ENCODE measurements at regions not wholly inside any gene's neighbourhood (a gene's known extent, or its start where the extent isn't known, plus 50 kb on each side); places are given as distances from the start of the nearest gene placed in this dataset.

DNA sequence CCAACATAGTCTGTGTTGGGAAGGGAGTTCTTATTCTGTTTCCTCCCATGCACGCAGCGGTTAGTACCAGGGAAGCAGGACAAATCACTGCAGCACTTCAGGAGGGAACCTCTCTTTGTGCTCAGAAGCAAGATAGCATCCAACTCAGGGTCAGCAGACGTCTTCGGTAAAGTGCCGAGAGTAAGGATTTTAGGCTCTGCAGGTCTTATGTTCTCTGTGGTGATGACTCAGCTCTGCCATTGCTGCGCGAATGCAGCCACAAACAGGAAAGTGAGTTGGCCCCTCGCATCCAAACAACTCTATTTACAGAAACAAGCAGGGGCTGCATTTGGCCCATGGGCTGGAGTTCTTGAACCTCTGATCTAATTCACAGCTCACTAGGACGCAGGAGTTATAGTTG is 122.1 kb upstream of the SPATA13 start:
- Histone ChIP-seq H3K36me3 (ENCODE audit: control insufficient read depth in 2 of 2, extremely low read depth in 1 of 2, insufficient read depth in 2 of 2, low read length in 2 of 2) (no peaks in the 10 kb centered on the region), H3K4me3 (ENCODE audit: control insufficient read depth in 2 of 3, extremely low read depth in 1 of 3, insufficient read depth in 2 of 3, low read depth in 1 of 3, low read length in 3 of 3) (no peak overlapping the region), H2AFZ (ENCODE audit: control insufficient read depth, low read length) (no peak overlapping the region), H3K9me1 (ENCODE audit: control insufficient read depth, extremely low read depth, insufficient read depth, low read length) (no peaks in the 10 kb centered on the region), H3K4me2 (ENCODE audit: control insufficient read depth, extremely low read depth, insufficient read depth, low read depth, low read length) (no peak overlapping the region), H3K4me1 (ENCODE audit: control insufficient read depth, extremely low read depth, insufficient read depth, low read length) (no peaks in the 10 kb centered on the region), H3K9me3 (ENCODE audit: control insufficient read depth, low read depth, low read length) (no peaks in the 10 kb centered on the region), H4K20me1 (ENCODE audit: control insufficient read depth, extremely low read depth, insufficient read depth, low read length) (no peaks in the 10 kb centered on the region), H3K9ac (ENCODE audit: control insufficient read depth, extremely low read depth, insufficient read depth, low read length) (no peak overlapping the region), H3K79me2 (ENCODE audit: control insufficient read depth, insufficient read depth, low read length) (no peaks in the 10 kb centered on the region), H3K27me3 (ENCODE audit: control insufficient read depth, extremely low read depth, insufficient read depth, low read length) (peaks cover 3% of the 10 kb centered on the region), H3K27ac (ENCODE audit: control insufficient read depth, insufficient read depth, low read length) (no peak overlapping the region)
- TF ChIP-seq, protein P1, sequence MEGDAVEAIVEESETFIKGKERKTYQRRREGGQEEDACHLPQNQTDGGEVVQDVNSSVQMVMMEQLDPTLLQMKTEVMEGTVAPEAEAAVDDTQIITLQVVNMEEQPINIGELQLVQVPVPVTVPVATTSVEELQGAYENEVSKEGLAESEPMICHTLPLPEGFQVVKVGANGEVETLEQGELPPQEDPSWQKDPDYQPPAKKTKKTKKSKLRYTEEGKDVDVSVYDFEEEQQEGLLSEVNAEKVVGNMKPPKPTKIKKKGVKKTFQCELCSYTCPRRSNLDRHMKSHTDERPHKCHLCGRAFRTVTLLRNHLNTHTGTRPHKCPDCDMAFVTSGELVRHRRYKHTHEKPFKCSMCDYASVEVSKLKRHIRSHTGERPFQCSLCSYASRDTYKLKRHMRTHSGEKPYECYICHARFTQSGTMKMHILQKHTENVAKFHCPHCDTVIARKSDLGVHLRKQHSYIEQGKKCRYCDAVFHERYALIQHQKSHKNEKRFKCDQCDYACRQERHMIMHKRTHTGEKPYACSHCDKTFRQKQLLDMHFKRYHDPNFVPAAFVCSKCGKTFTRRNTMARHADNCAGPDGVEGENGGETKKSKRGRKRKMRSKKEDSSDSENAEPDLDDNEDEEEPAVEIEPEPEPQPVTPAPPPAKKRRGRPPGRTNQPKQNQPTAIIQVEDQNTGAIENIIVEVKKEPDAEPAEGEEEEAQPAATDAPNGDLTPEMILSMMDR (optimal IDR thresholded peaks at IDR 0.05 in 1 of 3, IDR thresholded peaks at IDR 0.05 in 1 of 3, conservative IDR thresholded peaks at IDR 0.05 in 1 of 3; ENCODE audit: extremely low read depth in 1 of 3, insufficient read depth in 2 of 3, low read length in 3 of 3), result no peak
- TF ChIP-seq EZH2 (IDR thresholded peaks at IDR 0.05; ENCODE audit: low read length), result no peak
- no peak for FAIRE-seq
- no peak for DNase-seq (ENCODE audit: low read depth, low spot score)
- dilution Hi-C loops (cut with MboI; ENCODE audit: extremely low pct_ligation_motif_present, low sequenced_read_pairs), result loop anchor here (25.0 kb wide), 1 partner anchor 174 kb away; no protein-coding TSS in a partner anchor

DNA sequence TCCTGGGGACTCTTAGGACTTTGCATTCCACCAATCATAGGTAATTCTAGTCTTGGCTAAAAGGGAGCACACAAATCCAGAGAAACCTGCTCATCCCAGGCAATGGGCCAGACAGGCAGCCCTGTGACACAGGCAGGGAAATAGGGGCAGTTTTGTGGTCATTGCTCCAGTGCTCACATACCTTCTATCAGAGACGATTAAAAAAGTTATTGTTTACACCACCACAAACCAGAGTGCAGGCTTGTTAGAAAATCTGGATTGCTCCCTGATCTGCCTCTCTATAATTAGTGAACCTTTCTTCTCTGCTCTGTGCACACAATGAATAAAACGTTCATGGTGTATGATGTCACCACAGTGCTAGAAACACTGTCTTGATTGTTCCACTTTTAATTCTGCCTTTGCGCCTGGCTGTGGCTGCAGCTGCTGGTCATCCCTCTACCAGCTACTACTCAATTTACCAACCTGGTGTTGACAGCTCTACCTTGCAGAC is 121.6 kb upstream of the SPATA13 start:
- H3K4me1 ChIP-seq (ENCODE audit: control insufficient read depth, extremely low read depth, insufficient read depth, low read length), result no peaks in the 10 kb centered on the region
- dilution Hi-C loops (cut with MboI; ENCODE audit: extremely low pct_ligation_motif_present, low sequenced_read_pairs), result loop anchor here (25.0 kb wide), 1 partner anchor 173 kb away; no protein-coding TSS in a partner anchor
- FAIRE-seq (no peak), DNase-seq (ENCODE audit: low read depth, low spot score) (no peak)
- no peak overlapping the region for H2AFZ ChIP-seq (ENCODE audit: control insufficient read depth, low read length)
- no peaks in the 10 kb centered on the region for H4K20me1 ChIP-seq (ENCODE audit: control insufficient read depth, extremely low read depth, insufficient read depth, low read length)
- H3K9me1 ChIP-seq (ENCODE audit: control insufficient read depth, extremely low read depth, insufficient read depth, low read length), result no peaks in the 10 kb centered on the region
- no peak overlapping the region for H3K4me3 ChIP-seq (ENCODE audit: control insufficient read depth in 2 of 3, extremely low read depth in 1 of 3, insufficient read depth in 2 of 3, low read depth in 1 of 3, low read length in 3 of 3)
- TF ChIP-seq, protein P1 (optimal IDR thresholded peaks at IDR 0.05 in 1 of 3, IDR thresholded peaks at IDR 0.05 in 1 of 3, conservative IDR thresholded peaks at IDR 0.05 in 1 of 3; ENCODE audit: extremely low read depth in 1 of 3, insufficient read depth in 2 of 3, low read length in 3 of 3), result no peak
- TF ChIP-seq EZH2 (IDR thresholded peaks at IDR 0.05; ENCODE audit: low read length), result no peak
- H3K79me2 ChIP-seq (ENCODE audit: control insufficient read depth, insufficient read depth, low read length), result no peaks in the 10 kb centered on the region
- H3K27ac ChIP-seq (ENCODE audit: control insufficient read depth, insufficient read depth, low read length), result no peak overlapping the region
- H3K9me3 ChIP-seq (ENCODE audit: control insufficient read depth, low read depth, low read length), result no peaks in the 10 kb centered on the region
- no peak overlapping the region for H3K9ac ChIP-seq (ENCODE audit: control insufficient read depth, extremely low read depth, insufficient read depth, low read length)
- no peak overlapping the region for H3K4me2 ChIP-seq (ENCODE audit: control insufficient read depth, extremely low read depth, insufficient read depth, low read depth, low read length)
- H3K36me3 ChIP-seq (ENCODE audit: control insufficient read depth in 2 of 2, extremely low read depth in 1 of 2, insufficient read depth in 2 of 2, low read length in 2 of 2), result no peaks in the 10 kb centered on the region
- peaks cover 3% of the 10 kb centered on the region for H3K27me3 ChIP-seq (ENCODE audit: control insufficient read depth, extremely low read depth, insufficient read depth, low read length)
